Putamen (tissue), 1 donor: ENCODE measurements at regions not wholly inside any gene's neighbourhood (a gene's known extent, or its start where the extent isn't known, plus 50 kb on each side); places are given as distances from the start of the nearest gene placed in this dataset.
"Not testable (repeated sequence)": the region's sequence is repeated elsewhere in the genome, so short reads cannot be mapped to it uniquely, and the experiment has no call there.

Source experiments
- DNase-seq: peaks from one replicate; pipeline ENCODE4 v3.0.0-alpha.2; 2016; ENCODE audit warnings: low spot score

DNA sequence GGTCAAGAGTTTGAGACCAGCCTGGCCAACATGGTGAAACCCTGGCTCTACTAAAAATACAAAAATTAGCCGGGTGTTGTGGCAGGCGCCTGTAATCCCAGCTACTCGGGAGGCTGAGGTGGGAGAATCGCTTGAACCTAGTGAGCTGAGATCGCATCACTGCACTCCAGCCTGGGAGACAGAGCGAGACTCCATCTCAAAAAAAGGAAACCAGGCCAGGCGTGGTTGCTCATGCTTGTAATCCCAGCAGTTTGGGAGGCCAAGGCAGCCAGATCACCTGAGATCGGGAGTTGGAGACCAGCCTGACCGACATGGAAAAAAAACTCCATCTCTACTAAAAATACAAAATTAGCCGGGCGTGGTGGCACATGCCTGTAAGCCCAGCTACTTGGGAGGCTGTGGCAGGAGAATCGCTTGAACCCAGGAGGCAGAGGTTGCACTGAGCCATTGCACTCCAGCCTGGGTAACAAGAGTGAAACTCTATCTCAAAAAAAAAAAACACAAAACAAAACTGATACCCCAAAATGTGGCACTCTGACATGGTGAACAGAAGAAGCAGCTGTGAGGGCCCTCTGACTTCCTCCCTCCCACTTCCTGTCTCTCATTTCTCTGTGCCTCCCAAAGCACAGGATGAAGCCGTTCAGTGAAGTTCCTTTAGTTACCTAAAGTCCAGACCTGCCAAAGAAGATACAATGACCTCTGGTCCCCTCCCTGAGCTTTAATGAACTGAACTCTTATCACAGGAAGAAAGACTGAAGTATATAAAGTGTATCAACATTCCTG lies 93.2 kb upstream of the GRIN2A start:
- not testable (repeated sequence) for DNase-seq

DNA sequence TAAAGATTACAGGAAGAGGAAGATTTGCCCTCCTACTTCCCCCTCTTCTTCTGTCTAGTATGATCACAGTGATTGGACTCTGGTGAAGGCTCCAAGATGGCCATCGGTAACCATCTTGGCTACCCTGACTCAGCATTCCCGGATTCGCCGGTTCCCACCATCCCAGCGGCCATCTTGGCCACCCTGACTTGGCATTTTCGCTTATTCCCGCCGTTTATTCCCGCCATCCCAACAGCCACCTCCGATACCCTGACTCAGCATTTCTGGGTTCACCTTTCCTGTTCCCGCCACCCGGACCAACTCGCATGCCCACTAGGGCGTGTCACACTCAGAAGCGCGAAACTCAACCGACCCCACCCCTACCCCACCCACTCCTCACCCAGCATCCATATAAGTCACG lies 95.4 kb upstream of the GRIN2A start:
- no peak for DNase-seq

DNA sequence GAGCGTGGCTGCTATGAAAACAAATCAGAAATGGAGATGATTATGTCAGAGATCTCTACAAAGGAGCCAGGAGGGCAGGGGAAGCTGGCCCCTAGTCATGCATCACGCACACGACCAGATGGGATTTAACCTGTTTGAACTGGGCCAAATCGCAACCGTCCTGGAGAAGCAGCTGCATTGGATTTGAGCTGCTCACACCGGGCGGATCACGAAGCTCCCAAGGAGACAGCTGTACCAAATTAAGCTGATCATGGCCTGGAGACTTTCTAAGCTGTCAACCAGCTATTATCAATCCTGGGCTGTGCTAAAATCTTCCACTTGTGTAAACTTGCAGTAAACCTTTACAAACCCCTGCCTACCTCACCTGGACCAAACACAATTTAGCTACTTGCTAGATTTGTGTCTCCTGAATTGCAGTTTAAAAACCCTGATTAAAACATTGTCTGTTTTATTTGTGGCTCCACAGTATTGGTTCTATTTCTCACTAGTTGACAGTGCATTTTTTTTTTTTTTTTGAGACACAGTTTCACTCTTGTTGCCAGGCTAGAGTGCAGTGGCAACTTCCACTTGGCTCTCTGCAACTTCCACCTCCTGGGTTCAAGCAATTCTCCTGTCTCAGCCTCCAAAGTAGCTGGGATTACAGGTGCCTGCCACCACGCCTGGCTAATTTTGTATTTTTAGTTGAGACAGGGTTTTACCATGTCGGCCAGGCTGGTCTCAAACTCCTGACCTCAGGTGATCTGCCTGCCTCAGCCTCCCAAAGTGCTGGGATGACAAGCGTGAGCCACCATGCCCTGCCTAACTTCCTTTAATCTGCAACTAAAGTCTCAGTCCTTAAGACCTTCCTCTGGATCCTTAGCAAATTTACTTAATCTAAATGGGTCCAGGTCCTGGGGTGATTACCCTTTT lies 98.3 kb upstream of the GRIN2A start:
- no peak for DNase-seq

DNA sequence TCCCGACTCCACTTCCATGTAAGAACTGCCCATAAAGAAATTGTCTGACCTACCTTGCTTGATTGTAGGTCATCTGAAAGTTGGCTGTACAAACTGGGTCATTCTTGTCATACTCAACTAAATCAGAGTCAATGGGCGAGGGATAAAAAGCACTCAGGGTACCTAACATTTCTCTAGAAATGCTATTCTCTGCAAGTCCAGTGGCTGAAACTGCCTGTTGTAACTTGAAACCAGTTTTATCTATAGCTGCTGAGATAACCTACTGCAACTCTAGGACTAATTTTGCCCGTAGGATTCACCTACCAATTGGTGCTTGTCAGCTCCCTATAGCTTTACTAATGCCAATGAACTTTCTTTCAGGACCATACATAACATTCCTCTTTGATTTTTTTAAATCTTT lies 100.1 kb upstream of the GRIN2A start:
- no peak for DNase-seq

DNA sequence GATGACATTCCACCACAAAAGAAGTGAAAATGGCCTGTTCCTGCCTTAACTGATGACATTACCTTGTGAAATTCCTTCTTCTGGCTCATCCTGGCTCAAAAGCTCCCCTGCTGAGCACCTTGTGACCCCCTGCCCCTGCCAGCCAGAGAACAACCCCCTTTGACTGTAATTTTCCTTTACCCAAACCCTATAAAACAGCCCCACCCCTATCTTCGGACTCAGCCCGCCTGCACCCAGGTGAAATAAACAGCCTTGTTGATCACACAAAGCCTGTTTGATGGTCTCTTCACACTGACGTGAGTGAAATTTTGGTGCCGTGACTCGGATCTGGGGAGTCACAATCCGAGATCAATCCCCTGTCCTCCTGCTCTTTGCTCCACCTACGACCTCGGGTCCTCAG lies 101.0 kb upstream of the GRIN2A start:
- DNase-seq = not testable (repeated sequence)

DNA sequence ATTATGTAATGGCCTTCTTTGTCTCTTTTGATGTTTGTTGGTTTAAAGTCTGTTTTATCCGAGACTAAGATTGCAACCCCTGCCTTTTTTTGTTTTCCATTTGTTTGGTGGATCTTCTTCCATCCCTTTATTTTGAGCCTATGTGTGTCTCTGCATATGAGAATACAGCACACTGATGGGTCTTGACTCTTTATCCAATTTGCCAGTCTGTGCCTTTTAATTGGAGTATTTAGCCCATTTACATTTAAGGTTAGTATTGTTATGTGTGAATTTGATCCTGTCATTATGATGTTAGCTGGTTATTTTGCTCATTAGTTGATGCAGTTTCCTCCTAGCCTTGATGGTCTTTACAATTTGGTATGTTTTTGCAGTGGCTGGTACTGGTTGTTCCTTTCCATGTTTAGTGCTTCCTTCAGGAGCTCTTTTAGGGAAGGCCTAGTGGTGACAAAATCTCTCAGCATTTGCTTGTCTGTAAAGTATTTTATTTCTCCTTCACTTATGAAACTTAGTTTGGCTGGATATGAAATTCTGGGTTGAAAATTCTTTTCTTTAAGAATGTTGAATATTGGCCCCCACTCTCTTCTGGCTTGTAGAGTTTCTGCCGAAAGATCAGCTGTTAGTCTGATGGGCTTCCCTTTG lies 95.3 kb upstream of the ATF7IP2 start:
- DNase-seq = not testable (repeated sequence)

DNA sequence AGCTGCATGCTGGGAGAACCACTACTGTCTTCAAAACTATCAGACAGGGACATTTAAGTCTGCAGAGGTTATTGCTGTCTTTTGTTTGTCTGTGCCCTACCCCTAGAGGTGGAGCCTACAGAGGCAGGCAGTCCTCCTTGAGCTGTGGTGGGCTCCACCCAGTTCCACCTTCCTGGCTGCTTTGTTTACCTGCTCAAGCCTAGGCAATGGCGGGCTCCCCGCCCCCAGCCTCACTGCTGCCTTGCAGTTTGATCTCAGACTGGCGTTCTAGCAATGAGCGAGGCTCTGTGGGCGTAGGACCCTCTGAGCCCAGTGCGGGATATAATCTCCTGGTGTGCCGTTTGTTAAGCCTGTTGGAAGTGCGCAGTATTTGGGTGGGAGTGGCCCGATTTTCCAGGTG lies 93.7 kb upstream of the ATF7IP2 start:
- not testable (repeated sequence) for DNase-seq

DNA sequence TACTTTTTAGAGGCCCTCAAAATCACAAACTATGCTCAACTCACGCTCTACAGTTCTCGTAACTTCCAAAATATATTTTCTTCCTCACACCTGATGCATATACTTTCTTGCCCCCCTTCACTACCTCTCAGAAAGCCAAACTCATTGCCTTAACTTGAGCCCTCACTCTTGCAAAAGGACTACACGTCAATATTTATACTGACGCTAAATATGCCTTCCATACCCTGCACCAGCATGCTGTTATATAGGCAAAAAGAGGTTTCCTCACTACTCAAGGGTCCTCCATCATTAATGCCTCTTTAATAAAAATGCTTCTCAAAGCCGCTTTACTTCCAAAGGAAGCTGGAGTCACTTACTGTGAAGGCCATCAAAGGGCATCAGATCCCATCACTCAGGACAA lies 92.9 kb upstream of the ATF7IP2 start:
- not testable (repeated sequence) for DNase-seq

DNA sequence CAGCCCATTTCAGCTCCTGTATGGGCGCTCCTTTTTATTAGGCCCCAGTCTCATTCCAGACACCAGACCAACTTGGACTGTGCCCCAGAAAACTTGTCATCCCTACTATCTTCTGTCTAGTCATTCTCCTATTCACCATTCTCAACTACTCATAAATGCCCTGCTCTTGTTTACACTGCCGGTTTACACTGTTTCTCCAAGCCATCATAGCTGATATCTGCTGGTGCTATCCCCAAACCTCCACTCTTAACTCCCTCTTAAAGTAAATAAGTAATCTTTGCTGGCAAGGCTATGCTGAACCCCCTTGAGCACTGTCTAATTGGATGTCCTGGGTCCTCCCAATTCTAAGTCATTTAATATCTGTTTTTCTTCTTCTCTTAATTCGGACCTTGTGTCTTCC lies 91.7 kb upstream of the ATF7IP2 start:
- not testable (repeated sequence) for DNase-seq

DNA sequence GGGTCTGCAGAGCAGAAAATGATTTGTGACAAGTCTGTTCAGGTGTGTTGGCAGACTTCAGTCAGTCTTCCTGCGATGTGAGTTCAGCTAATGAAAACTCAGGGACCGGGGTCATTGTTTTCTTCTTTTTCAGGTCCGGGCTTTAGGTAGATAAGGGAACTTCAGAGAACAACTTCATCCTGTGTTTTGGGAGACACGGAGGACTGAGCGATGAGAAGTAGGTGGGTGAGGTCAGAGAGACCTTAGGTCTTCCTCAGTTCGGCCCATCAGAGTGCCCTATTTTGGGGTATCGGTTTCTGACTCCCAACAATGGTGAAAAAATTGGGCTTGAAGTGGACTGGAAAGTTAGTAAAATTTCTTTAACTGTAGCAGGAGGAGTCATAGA lies 88.9 kb upstream of the ATF7IP2 start:
- DNase-seq = no peak

DNA sequence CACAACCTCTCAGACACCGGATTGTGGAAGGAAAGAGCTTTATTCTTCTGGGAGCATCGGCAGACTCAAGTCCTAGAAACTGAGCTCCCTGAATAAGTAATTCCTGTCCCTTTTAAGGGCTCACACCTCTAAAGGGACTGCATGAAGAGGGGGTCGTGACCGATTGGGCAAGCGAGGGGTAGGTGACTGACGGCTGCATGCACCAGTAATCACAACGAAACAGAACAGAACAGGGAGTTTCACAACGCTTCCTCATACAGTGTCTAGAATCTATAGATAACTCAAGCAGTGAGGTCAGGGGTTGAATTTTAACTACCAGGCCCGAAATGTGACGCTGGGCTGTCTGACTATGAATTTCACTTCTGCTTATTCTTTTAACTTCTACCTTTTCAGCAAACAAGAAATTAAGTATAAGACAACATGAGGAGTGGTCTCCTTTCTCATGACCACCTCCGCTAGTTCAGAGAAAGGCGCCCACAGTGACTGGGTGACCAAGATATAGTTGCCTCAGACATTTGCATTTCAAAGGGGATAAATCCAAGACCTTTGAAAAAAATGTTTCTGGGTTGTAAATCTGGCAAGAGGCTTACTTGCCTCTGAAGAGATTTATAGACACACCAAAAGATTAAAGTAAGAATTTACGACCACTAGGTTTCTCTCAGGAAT lies 88.4 kb upstream of the ATF7IP2 start:
- peak; percentile 30 for DNase-seq

DNA sequence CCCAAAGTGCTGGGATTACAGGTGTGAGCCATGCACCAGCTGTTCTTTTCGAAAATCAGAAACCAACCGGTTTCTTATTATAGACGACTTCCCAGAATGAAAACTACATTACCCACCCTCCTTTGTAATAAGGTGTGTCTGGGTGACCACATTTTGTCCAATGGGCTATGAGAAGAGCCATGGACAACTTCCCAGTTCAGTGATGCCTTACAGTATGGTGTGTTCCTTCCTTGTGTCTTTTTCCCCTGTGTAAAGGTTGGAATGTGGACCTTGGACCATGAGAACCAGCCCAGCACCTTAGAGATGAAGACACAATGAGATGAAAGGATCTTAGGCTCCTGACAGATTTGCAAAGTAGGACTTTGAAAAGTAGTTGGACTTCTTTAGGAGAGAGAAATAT lies 85.0 kb upstream of the ATF7IP2 start:
- DNase-seq = no peak

DNA sequence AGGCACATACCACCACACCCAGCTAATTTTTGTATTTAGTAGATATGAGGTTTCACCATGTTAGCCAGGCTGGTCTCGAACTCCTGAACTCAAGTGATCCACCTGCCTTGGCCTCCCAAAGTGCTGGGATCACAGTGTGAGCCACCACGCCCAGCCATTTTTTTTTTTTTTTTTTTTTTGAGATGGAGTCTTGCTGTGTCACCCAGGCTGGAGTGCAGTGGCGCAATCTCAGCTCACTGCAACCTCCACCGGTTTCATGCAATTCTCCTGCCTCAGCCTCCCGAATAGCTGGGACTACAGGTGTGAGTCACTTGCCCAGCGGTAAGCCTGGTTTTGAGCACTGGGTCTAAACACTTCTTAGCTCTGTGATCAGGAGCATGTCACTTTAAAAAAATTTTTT lies 84.3 kb upstream of the ATF7IP2 start:
- DNase-seq = not testable (repeated sequence)

DNA sequence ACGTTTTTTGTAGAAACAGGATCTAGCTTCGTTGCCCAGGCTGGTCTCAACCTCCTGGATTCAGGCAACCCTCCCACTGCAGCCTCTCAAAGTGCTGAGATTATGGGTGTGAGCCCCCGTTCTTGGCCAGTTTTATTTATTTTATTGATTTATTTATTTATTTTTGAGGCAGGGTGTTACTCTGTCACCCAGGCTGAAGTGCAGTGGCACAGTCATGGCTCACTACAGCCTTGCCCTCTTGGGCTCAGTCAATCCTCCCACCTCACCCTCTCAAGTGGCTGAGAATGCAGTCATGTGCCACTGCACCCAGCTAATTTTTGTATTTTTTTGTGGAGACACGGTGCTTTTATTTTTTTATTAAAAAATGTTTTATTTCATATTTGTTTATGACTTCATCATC lies 79.9 kb upstream of the ATF7IP2 start:
- DNase-seq = no peak

DNA sequence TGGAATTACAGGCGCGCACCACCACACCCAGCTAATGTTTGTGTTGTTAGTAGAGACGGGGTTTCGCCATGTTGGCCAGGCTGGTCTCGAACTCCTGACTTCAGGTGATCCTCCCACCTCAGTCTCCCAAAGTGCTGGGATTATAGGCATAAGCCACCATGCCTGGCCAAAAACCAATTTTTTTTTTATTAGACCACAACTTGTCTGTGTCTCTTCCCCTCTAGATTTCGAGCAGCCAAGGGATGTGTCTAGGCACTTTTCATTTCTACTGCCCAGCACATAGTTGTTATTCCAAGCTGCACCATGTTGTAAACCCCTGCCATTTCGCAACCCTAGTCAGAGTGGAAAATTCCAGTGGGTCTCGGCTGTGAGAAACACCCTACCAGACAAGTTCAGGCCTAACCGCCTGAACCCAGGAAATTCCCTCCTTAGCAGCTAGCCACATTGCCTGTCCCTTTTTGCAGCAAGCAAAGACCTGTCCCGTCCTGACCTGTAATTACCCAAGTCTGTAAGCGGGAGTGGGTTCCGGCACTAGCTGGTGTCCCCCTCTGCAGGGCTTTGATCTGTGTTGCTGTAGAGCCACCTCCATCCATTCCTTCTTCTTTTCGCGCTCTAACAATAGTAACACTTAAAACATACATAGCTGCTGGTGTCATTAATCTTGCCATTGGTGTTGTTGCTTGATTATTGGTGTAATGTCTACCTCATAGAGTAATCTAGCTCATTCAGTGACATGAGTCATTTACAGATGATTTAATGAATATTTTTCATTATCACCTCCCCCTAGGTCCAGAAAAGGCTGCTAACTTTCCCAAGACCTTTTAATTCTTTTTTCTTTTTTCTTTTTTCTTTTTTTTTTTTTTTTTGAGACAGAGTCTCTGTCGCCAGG lies 77.3 kb upstream of the ATF7IP2 start:
- DNase-seq = no peak

DNA sequence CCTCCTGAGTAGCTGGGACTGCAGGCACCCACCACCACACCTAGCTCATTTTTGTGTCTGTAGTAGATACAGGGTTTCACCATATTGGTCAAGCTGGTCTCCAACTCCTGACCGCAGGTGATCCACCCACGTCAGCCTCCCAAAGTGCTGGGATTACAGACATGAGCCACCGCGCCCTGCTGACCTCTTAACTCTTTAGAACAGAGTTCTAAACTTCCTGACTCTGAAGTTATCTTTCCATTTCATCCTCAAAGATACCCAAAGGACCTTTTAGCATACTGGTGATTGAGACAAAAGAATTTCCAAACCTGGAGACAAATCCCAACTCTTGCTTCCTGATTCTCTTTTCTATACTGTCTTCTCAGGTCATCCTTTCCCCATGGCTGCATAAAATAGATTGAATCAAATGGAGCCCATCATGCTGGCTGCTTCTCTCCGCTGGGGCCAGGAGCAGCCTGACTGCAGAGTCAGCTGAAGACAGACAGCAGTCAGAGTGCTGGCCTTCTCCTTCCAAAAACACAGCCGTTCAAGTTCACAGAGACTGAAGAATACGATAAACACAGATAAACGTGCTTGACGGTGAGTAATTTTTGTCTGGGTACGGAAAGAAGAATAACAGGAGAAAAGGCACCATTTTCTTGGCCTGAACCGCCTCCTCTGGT lies 76.5 kb upstream of the ATF7IP2 start:
- DNase-seq = no peak

DNA sequence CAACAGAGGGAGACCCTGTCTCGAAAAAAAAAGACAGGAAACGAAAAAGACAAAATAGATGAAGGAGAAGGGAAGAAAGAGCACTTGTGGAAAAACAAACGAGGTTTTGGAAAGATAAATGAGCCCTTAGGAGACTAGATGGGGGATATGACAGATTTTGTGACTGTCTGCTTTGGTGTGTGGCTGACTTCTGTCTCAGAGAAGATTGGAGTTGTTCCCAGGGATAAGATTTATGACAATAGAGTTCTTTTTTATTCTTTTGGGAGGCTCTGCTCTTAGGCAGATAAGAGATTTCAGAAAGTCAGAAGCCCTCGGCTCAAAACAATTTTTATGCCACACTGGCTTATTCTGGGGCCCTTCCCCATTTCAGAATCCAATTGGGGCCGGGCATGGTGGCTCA lies 73.9 kb upstream of the ATF7IP2 start:
- DNase-seq = no peak

DNA sequence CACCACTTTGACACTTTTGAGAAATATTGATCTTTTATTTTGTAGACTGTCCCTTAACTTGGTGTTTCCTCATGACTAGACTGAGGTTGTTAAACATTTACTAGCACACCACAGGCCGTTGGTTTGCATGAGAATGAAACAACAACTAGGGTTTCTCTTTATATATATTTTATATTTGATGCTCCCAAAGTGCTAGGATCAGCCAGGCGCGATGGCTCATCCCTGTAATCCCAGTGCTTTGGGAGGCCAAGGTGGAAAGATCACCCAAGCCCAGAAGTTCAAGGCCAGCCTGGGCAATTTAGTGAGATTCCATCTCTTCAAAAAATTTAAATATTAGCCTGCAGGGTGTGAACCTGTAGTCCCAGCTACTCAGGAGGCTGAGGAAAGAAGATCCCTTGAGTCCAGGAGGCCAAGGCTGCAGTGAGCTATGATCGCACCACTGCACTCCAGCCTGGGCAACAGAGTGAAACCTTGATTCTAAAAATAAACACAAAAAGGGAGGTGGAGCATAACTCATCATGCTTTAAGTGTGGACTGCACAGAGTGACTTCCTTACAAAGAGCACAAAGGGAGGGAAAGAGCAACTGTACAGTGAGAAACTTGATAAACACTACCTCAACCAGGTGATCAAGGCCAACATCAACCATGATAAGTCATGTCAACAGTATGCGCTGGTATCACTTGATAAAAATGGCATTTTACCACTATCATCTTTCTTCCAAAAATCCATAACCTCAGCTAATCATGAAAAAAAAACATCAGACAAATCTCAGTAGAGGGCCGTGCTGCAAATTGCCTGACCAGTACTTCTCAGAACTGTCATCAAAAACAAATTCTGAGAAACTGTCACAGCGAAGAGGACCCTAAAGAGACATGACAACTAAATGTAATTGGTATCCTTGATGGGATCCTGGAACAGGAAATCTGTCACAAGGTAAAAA lies 72.8 kb upstream of the ATF7IP2 start:
- no peak for DNase-seq

DNA sequence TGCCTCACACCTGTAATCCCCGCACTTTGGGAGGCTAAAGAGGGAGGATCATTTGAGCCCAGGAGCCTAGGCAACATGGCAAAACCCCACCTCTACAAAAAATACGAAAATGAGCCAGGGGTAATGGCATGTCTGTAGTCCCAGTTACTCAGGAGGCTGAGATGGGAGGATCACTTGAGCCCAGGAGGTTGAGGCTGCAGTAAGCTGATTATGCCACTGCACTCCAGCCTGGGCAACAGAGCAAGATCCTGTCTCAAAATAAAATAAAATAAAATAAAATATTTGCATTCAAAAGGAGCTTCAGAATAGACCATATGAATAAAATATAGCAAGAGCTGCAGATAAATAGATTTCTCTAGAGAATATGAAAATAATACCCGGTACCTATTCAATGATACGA lies 71.5 kb upstream of the ATF7IP2 start:
- DNase-seq = no peak

DNA sequence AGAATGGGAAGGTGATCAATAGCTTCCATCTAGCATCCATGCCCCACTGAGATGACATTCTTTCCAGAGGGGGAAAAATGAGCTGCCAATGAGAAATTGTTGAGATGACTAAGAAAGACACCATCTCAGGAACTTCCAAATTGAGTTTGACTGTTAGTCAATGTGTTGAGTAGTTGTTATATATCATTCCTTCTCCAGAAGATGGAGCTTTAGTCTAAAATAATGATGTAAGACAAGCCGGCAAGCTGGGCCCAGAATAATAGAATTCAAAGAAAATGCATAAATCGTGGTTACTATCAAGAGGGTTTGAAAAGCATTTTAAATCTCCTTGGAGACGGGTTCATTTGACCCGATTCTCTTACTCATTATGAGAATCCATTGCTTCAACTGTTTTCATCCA lies 71.0 kb upstream of the ATF7IP2 start:
- peak; percentile 4 for DNase-seq
